Brain microvascular endothelial cell (primary cell): ENCODE measurements at regions not wholly inside any gene's neighbourhood (a gene's known extent, or its start where the extent isn't known, plus 50 kb on each side); places are given as distances from the start of the nearest gene placed in this dataset.

ENCODE experiments used
- DNase-seq: peaks from one replicate; pipeline ENCODE4 v3.0.0-alpha.2; 2020
- H3K27ac ChIP-seq: fragments of 250-450 bp; sonication (Bioruptor Pico); 2 replicates; pipeline ENCODE4 v1.5.1; 2020; ENCODE audit warnings: mild to moderate bottlenecking, moderate library complexity
- H3K27me3 ChIP-seq: fragments of 250-450 bp; sonication (Bioruptor Pico); replicated peaks from 2 replicates; pipeline ENCODE4 v1.5.1; 2020; ENCODE audit warnings: mild to moderate bottlenecking
- H3K36me3 ChIP-seq: fragments of 250-450 bp; sonication (Bioruptor Pico); replicated peaks from 2 replicates; pipeline ENCODE4 v1.5.1; 2020; ENCODE audit warnings: mild to moderate bottlenecking
- H3K4me3 ChIP-seq: 2 replicates; pipeline ENCODE4 v1.5.1; 2011; ENCODE audit warnings: low read depth, mild to moderate bottlenecking, control low read depth, low read length, moderate library complexity
- in situ Hi-C: cut with HindIII; loops from 2 replicates; pipeline ENCODE4 v1.10.0; 2017; ENCODE audit warnings: low sequenced_read_pairs, low pct_ligation_motif_present
- TF ChIP-seq, protein P1 (sequence below): IDR thresholded peaks from 2 replicates; pipeline ENCODE4 v1.5.1; 2011; ENCODE audit warnings: low read depth, mild to moderate bottlenecking, moderate library complexity, low read length, control low read depth, inconsistent platforms; ENCODE audit errors: missing control alignments

DNA sequence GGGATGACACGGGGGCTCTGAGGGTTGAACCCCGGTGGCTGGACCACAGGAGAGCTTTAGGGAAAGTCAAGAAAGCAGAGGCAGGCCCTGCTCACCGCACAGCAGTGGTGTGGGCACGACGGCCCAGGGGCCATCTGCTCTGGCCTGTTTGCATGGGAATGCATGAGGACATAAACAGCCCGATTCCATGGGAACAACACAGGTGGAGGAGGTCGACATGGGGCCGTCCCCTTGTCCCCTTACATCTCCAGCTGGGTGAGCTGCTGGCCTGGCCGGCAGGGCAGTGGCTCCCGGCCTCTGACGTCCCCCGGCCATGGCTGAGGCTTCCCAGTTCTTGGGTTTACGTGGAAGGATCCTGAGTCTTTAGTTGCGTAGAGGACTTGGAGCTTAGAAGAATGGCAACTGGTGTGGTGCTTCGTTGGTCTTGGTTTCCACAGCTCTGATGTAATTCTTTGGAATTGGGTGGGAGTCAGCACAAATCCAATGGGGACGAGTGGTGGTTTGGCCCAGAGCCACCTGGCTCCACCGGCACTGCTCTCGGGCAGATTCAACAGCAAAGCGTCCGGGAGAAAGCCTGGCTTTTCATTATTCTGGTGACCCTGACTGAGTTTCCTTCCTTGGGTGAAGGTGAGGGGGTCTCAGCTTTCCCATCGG lies 98.3 kb upstream of the HDAC4 start:
- Histone ChIP-seq H3K4me3 (no peak overlapping the region), H3K36me3 (no peaks in the 10 kb centered on the region), H3K27me3 (no peaks in the 10 kb centered on the region), H3K27ac (no peak overlapping the region)
- TF ChIP-seq, protein P1, sequence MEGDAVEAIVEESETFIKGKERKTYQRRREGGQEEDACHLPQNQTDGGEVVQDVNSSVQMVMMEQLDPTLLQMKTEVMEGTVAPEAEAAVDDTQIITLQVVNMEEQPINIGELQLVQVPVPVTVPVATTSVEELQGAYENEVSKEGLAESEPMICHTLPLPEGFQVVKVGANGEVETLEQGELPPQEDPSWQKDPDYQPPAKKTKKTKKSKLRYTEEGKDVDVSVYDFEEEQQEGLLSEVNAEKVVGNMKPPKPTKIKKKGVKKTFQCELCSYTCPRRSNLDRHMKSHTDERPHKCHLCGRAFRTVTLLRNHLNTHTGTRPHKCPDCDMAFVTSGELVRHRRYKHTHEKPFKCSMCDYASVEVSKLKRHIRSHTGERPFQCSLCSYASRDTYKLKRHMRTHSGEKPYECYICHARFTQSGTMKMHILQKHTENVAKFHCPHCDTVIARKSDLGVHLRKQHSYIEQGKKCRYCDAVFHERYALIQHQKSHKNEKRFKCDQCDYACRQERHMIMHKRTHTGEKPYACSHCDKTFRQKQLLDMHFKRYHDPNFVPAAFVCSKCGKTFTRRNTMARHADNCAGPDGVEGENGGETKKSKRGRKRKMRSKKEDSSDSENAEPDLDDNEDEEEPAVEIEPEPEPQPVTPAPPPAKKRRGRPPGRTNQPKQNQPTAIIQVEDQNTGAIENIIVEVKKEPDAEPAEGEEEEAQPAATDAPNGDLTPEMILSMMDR = no peak
- DNase-seq = no peak
- in situ Hi-C loops = no loop called here

DNA sequence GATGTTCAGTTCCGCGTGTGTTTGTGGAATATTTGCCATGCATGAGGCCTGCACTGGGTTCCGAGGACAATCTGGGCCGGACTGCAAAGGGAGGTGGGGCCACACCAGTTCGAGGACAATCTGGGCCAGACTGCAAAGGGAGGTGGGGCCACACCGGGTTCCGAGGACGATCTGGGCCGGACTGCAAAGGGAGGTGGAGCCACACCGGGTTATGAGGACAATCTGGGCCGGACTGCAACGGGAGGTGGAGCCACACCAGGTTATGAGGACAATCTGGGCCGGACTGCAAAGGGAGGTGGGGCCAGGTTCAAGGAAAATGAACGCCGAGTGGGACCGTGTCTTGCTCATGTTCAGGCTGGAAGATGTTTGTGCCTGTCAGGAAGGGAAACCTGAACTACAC lies 97.8 kb upstream of the HDAC4 start:
- H3K27me3 ChIP-seq = no peaks in the 10 kb centered on the region
- no peak overlapping the region for H3K4me3 ChIP-seq
- H3K36me3 ChIP-seq = no peaks in the 10 kb centered on the region
- in situ Hi-C loops = no loop called here
- TF ChIP-seq, protein P1 = no peak
- no peak for DNase-seq
- H3K27ac ChIP-seq = no peak overlapping the region

DNA sequence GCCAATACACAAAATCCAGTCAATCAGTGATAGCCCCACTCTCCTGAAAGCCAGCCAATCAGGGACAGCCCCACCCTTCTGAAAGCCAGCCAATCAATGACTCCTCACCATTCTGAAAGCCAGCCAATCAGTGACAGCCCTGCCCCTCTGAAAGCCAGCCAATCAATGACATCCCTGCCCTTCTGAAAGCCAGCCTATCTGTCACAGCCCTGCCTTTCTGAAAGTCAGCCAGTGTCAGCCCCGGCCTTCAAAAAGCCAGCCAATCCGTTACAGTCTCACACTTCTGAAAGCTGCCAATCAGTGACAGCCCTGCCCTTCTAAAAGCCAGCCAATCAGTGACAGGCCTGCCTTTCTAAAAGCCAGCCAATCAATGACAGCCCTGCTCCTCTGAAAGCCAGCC lies 95.9 kb upstream of the HDAC4 start:
- Histone ChIP-seq H3K27me3 (no peaks in the 10 kb centered on the region), H3K4me3 (no peak overlapping the region), H3K36me3 (no peaks in the 10 kb centered on the region), H3K27ac (no peak overlapping the region)
- no peak for DNase-seq
- in situ Hi-C loops = no loop called here
- TF ChIP-seq, protein P1 = no peak

DNA sequence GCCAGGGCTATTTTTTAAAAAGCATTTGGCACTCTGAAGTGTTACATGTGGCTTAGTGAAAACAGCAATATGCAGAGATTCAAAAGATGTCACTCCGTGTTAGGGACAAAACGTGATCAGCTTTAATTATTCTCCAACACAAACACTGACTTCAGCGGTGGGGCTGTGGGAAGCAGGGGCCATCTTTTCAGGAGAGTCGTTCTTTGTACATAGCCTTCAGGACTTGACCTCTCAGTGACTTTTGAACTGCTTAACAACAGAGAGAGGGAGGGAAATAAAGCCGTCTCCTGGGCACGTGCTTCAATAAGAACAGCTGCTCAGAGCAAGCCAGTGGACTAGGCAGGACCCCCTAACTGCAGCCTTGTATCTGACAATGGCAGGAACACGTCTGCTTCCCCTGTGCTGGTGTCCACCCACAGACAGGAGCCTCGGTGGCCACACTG lies 95.0 kb upstream of the HDAC4 start:
- in situ Hi-C loops = no loop called here
- H3K36me3 ChIP-seq = no peaks in the 10 kb centered on the region
- TF ChIP-seq, protein P1 = no peak

DNA sequence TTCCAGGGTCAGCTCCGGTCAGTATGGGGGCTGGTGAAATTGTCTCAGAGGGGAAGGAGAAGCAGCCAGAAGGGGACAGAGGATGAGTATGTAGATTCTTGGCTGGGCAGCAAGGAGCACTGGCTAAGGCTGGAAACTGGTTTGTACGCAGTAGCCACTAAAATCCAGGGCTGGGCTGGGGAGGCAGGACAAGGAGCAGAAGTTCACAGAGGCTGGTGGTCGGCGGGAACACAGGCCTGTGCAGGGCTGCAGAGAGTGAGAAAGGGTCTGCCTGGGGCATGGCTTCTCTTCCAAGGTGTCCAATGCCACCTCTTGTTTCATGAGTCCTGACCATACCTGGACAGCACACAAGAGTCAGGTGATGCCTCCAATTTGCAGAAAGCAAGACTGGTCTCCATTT lies 94.4 kb upstream of the HDAC4 start:
- in situ Hi-C loops = no loop called here
- Histone ChIP-seq H3K27me3 (no peaks in the 10 kb centered on the region), H3K36me3 (no peaks in the 10 kb centered on the region), H3K4me3 (no peak overlapping the region), H3K27ac (no peak overlapping the region)
- TF ChIP-seq, protein P1 = no peak
- DNase-seq = no peak

More for the DNA sequence above, 95.0 kb upstream of the HDAC4 start:
- Histone ChIP-seq H3K27me3 (no peaks in the 10 kb centered on the region), H3K4me3 (no peak overlapping the region), H3K27ac (no peak overlapping the region)
- DNase-seq = no peak

DNA sequence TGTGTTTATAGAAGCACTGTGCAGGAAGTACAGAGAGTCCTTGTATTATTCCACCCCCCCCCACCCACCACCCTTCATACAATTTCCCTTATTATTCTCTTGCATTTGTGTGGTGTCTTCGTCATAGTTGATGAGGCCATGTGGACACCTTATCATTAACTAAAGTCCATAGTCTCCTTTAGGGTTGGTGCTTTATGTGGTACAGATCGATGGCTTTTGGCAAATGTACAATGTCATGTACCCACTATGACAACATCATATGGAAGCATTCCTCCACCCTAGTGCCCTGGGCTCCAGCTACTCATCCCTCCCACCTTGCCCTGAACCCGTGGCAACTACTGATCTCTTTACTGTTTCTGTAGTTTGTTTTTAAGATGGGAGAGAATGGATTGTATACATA lies 93.8 kb upstream of the HDAC4 start:
- Histone ChIP-seq H3K36me3 (no peaks in the 10 kb centered on the region), H3K27ac (no peak overlapping the region), H3K4me3 (no peak overlapping the region), H3K27me3 (no peaks in the 10 kb centered on the region)
- TF ChIP-seq, protein P1 = no peak
- no peak for DNase-seq
- in situ Hi-C loops = no loop called here
